DMS79 treated with DMSO at 0.1 percent for 48 hours (cell line): ENCODE measurements at regions not wholly inside any gene's neighbourhood (a gene's known extent, or its start where the extent isn't known, plus 50 kb on each side); places are given as distances from the start of the nearest gene placed in this dataset.
"Not testable (repeated sequence)": the region's sequence is repeated elsewhere in the genome, so short reads cannot be mapped to it uniquely, and the experiment has no call there.

Experiments
- DNase-seq: peaks from one replicate; lab custom pipeline; 2025; lab: John Stamatoyannopoulos, UW

DNA sequence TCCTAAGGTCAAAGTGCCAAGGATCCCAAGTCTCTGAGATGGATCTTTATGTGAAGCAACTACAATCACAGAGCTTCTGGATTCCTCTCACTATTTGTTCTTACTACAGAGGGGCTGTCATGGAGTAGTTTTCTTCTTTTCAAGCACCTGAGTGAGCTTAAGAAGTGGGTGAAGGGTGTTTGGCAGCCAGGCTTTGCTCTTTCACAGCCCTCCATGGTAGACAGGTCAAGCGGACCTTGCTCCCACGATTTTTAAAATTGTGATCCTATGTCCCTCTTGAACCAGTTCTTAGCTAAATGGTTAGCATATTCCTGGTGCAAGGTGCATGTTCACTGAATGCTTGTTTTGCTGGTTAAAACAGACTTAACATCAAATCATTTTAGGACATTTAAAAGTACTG is 332.2 kb downstream of the GADD45G start:
- DNase-seq, result no peak

- DNase-seq, result no peak
Observed at GRCh38 chr9:89939181-89939580, 334.4 kb downstream of the GADD45G start.

DNA sequence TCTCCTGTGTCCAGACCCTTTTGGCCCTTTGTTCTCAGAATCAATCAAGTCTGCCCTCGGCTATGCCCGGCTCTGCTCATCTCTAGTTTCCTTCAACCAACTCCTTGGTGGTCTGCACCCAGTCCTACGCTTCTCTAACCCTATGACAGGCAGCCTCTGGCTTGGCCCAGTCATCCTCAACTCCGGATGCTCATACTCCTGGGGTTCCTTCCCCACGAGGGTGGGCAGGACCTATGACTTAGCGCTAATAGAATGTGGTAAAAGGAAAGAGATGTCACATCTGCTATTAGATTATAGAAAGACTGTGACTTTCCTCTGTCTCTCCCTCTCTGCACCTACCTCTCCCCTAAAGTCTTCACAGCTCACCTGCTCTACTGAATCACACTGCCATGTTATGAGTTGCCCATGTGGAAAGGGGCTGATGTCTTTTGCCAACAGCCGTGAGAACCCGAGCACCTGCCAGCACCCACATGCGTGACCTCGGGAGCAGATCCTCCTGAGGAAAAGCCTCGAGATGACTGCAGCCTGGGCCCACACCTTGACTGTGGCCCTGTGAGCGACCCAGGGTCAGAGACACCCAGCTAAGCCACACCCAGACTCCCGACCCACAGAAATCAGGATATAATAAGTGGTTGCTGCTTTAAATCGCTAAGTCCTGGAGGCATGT is 334.9 kb downstream of the GADD45G start:
- DNase-seq, result no peak

DNA sequence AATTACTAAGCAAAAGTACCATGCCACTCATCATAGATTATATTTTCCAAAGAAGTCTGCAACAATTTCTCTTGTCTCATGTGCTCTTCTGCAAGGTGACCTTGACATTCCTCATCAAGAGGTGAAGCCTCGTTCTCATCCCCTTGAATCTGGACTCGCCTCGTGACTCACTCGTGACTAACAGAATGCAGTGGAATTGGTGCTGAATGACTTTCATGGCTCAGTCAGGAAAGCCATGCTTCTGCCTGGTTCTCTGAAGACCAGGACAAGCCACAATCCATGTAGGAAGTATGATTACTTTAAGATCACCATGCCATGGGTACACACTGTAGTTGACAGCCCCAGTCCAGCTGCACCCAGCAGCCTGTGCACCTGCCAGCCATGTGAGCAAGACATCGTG is 335.8 kb downstream of the GADD45G start:
- no peak for DNase-seq

DNA sequence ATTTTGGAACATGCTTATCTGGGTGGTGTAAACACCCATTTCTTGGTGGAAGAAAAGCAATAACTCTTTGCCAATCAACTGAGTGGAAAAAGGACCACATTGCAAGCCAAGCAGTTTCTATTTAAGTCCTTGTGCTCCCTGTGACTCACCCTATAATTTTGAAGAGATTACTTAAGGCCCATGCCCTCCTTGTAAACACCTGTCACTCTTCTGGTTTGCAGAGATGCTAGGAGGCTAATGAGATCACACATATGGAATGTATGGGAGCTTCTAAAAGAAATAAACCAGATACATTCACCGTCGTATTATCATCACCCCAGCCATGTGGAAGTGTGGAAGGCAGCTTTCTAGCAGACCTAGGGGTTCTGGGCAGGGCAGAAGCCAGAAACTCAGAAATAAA is 337.1 kb downstream of the GADD45G start:
- DNase-seq, result peak; percentile 54

DNA sequence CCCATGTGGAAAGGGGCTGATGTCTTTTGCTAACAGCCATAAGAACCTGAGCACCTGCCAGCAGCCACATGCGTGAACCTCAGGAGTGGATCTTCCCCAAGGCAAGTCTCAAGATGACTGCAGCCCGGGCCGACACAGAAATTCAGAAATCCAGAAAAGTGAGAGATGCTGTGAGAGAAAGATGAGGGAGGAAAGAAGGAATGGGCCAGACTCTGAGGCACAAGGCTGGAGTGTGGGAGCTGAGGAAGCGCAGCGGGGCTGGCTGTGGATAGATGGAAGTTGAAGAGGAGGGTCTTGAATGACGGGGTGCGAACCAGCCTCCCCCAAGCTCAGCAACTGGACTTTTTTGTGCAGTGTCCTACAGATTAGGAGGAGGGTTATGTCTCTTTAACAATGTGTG is 337.8 kb downstream of the GADD45G start:
- DNase-seq, result no peak

DNA sequence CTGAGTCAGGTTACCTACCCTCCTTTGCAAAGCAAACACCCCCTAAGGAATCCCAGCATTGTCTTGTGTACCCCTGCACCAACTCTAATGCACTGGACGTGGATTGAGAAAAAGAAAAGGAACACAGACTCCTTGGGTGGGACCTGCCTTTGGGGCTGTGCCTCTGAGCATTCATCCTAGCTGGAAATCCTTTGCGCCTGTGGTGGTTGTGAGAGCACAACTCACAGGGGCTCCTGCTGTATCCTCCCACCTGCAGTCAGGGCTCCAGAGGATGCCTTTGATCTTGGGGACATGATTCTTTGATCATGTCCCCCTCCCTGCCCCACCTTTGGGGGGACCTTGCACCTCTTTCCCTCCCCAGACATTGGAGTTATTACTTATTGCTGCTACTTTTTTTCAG is 338.5 kb downstream of the GADD45G start:
- DNase-seq, result no peak

DNA sequence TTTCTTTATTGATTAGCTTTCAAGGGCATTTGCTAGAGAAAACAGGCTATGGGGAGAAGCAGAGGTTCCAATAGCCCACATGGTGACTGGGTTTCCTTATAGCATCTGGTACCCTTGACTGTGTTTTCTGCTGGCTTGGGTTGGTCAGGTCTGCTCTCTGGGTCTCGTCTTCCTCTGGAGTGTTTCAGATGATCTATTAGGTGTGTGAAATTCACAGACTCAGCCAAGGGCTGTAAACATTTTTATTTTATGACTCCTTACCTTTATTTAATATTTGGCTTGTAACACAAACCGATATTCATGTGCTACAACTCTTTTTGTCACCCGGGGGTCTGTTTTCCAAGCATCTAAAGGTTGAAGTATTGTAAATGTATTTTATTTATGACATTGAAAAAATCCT is 338.9 kb downstream of the GADD45G start:
- DNase-seq, result no peak

DNA sequence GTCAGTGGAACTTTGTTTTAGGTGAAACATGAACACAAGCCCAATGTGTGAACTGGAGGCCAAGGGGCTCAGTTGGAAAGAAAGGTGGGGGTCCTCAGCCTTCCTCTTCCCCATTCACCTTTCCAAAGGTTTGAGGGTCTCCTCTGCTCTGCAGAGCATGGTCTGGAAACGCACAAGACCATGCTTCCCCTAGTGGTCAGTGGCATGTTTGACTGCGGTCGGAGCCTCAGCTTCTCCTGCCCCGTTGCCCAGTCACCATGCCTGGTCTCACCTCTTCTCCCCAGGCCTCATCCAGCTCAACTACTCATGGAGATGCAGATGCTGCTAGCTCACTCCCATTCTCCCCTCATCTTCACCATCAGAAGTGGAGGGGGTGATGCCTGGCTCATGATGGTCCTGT is 340.3 kb downstream of the GADD45G start:
- DNase-seq, result no peak

- no peak for DNase-seq
Observed at GRCh38 chr9:89946741-89947140, 341.9 kb downstream of the GADD45G start.

- DNase-seq, result no peak
Observed at GRCh38 chr9:89949111-89949510, 344.3 kb downstream of the GADD45G start.

DNA sequence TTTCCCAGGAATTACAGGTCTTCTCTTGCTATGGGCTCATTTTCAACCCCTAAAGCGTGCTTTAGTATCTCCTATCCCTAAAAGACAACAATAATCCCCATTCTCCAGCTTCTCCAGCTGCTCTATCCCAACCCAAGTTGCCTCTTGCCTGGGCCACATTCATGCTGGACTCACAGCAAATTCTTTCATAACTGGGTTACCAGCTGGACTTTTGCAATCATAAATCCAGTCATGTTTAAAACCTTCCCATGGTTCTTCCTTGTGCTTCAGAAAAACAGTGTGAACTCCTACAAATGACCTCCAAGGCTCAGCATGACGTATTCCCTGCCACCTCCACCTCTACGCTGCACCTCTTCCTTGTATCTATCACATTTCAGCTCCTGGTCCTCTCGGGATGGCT is 346.9 kb downstream of the GADD45G start:
- no peak for DNase-seq

DNA sequence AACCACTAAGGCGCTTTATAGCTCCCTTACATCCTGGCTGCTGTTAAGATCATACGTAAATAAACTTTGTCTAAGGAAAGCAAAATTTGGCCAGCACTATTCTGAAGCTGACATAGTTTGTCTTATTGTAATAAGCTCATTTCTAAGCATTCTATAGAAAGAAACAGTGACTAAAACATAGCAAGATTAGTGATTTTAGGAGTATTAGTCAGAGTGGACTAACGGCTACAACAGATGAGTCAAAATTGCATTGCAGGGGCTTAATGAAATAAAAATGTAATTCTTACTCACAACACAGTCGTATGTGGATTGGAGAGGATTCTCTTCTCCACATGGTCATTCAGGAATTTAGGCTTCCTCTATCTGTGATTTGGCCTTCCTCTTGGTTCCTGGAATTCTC is 347.6 kb downstream of the GADD45G start:
- DNase-seq, result no peak

DNA sequence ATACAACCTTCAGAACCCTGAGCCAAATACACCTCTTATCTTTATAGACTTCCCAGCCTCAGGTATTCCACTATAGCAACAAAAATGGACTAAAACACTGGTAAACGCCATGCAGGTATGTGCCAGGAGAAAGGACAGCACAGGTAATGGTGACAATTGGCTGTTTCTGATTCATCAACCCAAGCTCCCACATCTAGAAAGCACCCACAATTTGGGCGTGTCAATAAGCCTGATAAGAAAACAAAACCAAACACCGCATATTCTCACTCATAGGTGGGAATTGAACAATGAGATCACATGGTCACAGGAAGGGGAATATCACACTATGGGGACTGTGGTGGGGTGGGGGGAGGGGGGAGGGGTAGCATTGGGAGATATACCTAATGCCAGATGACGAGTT is 348.5 kb downstream of the GADD45G start:
- DNase-seq, result not testable (repeated sequence)

DNA sequence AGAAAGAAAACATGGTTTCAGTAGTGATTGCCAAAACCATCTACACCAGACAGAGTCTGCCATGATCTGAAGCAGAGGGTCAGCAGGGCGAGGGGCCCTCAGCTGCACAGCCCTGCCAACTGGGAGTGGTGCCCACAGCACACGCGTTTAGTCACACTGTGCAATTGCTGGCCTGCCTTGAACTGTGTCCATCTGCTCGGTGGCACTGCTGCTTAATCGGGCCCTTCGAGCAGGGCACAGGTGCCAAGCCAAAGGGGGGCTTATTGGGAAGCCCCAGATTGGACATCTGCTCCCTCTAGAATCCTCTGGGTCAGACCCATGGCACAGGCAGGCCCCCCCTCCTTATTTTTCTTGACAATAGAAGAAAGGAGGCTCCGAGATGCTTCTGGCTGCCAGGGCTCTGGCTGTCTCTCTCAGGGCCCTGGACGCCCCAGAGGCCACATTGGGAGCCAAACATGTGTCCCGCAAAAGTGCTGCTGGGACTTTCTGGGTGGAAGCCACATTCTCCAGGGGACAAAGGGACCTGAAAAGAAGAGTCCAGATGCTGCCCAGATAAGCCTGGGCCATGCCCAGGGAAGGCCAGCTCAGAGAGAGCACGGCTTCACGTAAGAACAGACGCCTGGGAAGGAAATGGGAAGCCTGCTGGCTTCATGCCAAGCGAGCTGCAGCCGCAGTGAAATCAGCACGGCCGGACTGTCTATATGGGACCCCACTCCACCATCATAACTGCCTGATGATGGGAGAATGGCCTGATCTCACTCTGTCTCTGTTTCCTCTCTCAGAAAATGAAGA is 349.2 kb downstream of the GADD45G start:
- no peak for DNase-seq

DNA sequence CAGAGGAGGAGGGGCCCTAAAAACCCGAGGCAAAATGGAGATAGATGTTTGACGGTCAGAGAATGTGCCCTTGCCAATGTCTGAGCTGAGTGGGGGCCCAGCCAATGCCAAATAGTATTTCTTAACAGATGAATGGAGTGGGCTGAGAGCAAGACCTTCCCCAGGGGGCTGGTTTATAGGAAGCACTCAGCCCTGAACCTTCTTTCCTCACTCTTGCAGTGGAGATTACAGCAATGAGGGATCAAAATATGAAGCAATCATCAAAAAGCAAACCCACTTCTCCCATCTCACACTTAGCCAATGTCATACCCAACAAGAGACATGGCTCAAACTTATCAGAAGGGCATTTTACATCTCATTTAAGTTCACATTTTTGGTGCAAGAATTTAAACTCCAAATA is 350.3 kb downstream of the GADD45G start:
- DNase-seq, result no peak

DNA sequence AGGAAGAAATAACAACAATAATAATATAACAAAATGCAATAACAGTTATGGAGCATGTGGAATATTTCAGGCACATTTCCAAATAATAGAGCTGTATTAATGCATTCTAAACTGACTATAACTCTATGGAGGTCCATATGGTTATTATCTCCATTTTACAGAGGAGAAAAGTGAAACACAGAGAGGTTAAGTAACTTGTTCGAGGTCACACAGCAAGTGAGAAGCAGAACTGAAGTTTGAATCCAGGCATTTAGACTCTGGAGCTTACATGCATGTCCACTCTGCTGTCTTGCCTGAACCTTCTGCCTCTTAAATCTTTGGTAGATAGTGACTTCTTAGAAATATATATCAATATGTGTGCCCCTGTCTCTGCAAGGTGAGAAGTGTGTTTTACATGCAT is 350.8 kb downstream of the GADD45G start:
- DNase-seq, result no peak

GRCh38 chr9:89956331-89956730 is 351.5 kb downstream of the GADD45G start:
- no peak for DNase-seq

DNA sequence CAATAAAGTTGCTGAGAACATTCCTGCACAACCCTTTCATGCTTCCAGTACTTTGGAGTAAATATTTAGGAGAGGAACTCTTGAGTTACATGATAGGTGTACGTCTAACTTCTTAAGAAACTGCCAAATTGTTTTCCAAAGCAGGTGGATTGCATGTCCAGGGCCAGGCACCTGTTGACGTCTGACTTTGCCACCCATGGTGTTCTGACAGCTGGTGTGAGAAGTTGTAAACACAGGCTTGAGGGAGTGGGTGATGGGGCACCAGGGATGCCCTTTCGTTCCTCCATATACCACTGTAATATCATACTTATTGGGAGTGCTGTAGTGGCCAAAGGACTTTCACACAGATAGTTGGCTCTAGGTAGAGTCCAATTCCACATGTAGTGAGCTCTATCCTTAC is 352.1 kb downstream of the GADD45G start:
- DNase-seq, result no peak

- no peak for DNase-seq
Observed at GRCh38 chr9:89958086-89958485, 353.3 kb downstream of the GADD45G start.

- DNase-seq, result no peak
Observed at GRCh38 chr9:89961616-89962341, 357.0 kb downstream of the GADD45G start.

DNA sequence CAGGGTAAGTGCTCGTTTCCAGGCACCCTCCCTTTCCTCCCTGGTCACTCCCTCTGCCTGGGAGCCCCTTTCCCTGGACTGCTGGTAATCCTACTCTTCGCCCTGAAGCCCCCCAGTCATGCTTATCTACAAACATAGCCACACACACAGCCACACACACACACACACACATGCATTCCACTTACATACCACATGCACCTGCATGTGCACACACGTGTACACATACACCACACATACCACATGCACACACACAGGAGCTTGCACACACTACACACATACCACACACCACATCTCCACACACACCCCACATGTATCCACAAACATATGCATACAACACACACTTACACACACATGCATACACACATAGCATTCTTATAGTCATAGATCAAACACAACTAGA is 358.5 kb downstream of the GADD45G start:
- DNase-seq, result no peak

GRCh38 chr9:89967527-89967926 is 362.7 kb downstream of the GADD45G start:
- no peak for DNase-seq
